HG02798 (cell line): ENCODE measurements at regions not wholly inside any gene's neighbourhood (a gene's known extent, or its start where the extent isn't known, plus 50 kb on each side); places are given as distances from the start of the nearest gene placed in this dataset.

Experiments used
- ATAC-seq: cut with Tn5 transposase; IDR thresholded peaks from one replicate; pipeline ENCODE4 v1.9.1; 2021; ENCODE audit warnings: mild to moderate bottlenecking; ENCODE audit not compliant: unreplicated experiment, poor library complexity

DNA sequence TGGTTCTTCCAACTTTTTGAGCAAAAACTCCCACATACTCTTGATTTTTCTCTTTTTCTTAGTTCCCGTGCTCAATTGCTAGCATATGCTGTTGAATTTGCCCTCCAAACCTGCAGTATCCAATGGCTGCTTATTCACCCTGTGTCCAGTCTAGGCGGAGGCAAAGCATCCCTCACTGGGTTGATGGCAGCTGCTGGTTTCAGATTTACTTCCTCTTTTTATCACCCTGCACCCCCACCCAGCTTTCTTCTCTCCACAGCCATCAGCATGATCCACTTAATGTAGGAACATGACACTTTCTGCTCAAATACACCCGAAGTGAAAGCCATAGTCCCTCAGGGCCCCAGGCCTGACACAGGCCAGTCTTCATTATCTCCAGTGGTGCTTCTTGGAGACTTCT lies 87.6 kb upstream of the ADARB2 start:
- peak; percentile 41 for ATAC-seq

DNA sequence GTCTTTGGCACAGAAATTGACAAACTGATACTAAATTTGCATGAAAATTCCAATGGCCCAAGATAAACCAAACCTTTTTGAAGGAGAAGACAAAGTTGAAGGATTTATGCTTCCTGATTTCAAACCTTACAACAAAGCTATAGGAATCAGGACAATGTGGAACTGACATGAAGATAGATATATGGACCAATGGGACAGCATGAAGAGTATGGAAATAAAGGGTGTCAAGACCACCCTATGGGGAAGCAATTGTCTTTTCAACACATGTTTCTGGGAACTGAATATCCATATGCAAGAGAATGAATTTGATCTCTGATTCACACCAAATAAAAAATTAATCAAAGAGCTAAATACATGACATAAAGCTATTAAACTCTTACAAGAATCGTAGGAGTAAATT lies 77.2 kb upstream of the ADARB2 start:
- ATAC-seq, result no peak

DNA sequence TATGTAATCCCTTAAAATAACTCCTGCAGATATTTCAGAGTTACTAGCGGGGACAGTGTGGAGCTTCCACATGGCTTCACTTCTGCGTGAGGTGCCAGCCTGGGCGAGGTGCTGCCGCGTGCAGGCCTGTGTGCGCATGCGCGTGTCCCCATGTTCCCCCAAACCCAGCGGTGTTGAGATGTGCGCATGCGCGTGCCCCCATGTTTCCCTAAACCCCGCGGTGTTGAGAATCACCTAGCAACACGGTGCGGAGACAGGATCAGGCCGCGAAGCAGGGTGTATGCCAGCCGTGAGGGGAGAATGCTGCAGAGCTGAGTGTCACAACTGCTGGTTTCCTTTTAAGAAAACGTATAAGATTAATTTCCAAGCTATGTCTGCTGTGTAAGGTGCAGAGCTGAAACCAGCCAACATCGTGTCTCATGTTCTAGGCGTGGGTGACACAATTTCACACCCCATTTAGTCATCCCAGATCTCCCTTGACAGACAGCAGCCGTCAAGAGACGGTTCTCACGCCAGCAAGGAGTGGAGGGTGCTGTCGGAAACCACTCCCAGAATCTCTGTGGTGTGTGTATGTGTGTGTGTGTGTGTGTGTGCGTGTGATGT lies 71.9 kb upstream of the ADARB2 start:
- no peak for ATAC-seq

DNA sequence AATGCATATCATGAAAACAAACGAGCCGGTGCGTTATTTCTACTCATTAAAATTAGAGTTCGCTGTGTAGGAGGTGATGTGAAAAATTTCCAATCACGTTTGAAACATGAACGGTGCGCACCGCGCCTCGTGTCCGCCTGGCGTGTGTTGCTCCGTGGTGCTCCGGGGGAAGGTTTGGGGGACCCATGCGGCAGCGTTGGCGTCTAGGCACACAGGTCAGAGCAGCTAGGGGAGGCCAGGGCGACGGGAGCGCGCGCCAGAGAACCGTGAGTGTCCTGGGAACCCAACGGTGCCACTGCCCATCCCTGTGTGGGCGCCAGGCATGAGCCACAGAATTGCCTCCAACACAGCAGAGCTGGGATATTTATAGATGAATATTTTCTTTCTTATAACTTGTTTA lies 70.6 kb upstream of the ADARB2 start:
- ATAC-seq, result no peak

DNA sequence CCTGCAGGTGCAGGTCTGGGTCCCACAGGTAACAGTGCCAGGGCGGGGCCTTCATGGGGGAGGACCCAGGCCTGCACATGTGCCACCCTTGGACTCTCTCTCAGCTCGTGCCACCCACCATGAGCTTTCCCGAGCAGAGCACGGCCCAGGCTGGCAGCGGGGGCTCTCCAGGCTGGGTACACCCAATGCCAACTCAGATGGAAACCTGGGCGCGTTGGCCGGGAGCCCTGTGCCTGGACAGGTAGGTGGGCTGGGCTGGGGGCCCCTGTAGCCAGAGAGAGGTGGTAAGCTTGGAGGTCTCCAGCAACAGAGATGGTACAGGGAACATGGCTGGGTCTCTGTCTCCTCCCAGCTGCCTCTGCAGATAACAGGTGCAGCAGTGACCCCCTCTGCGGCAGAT lies 69.9 kb upstream of the ADARB2 start:
- ATAC-seq, result no peak

DNA sequence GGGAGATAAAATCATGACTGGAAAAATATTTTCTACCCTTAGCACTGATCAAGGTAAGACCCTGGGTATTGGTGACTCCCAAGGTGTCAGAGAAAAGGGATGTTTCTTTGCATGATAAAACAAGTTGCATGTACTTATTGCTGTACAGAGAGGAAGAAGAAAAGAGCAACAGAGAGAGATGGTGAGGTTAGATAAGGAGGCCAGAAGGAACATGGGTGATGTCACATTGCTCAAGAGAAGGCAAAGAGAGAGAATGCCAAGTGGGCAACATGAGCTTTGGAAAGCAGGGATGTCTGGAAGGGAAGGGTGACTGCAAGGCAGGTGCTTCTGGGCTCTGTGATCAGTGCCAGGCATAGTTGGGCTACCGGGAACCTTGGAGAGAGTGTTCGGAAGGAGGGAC lies 65.1 kb upstream of the ADARB2 start:
- ATAC-seq, result no peak

DNA sequence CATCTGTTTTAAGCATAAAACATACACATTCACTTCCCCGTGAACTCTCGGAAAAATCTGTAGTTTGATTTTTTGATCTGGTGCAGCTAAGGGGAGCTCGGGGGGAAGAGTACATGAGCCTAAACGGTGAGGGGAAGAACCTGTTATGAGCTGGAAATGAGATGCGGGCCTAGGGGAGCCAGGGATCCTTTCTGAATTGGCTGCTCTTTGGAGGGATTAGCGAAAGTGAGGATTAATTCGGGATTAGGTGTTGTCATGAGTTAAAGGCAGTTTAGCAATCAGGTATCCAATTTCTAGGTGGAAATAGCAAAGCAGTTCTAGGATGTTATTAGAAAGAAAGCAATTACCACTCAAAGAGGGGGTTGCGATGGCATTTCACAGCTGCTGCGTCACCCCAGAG lies 51.1 kb upstream of the ADARB2 start:
- no peak for ATAC-seq
